ENCODE measurements at regions not wholly inside any gene's neighbourhood (a gene's known extent, or its start where the extent isn't known, plus 50 kb on each side); places are given as distances from the start of the nearest gene placed in this dataset.
"Not testable (repeated sequence)": the region's sequence is repeated elsewhere in the genome, so short reads cannot be mapped to it uniquely, and the experiment has no call there.

- WGBS, result 83% methylated on average over 6 of the region's 6 CpGs
- H3K4me3 ChIP-seq (ENCODE audit: low read length in 2 of 2); H3K36me3 ChIP-seq (ENCODE audit: control insufficient read depth in 2 of 2, insufficient read depth in 2 of 2, low read length in 1 of 2); H3K27me3 ChIP-seq (ENCODE audit: control insufficient read depth in 2 of 2, insufficient read depth in 1 of 2, low read length in 1 of 2); H3K4me1 ChIP-seq (ENCODE audit: control insufficient read depth in 2 of 2, insufficient read depth in 2 of 2, low read length in 2 of 2); H3K27ac ChIP-seq (ENCODE audit: low read depth in 1 of 2, low read length in 1 of 2); H3K9me3 ChIP-seq (ENCODE audit: control insufficient read depth in 2 of 2, insufficient read depth in 1 of 2, low read length in 1 of 2); DNase-seq (ENCODE audit: low read depth in 6 of 9, low spot score in 9 of 9): not testable (repeated sequence)
Measured at GRCh38 chr18:14265637-14266410, 133.6 kb upstream of the ZNF519 start.

- H3K27me3 ChIP-seq (ENCODE audit: control insufficient read depth in 2 of 2, insufficient read depth in 1 of 2, low read length in 1 of 2); H3K36me3 ChIP-seq (ENCODE audit: control insufficient read depth in 2 of 2, insufficient read depth in 2 of 2, low read length in 1 of 2); H3K9me3 ChIP-seq (ENCODE audit: control insufficient read depth in 2 of 2, insufficient read depth in 1 of 2, low read length in 1 of 2); H3K27ac ChIP-seq (ENCODE audit: low read depth in 1 of 2, low read length in 1 of 2); DNase-seq (ENCODE audit: low read depth in 6 of 9, low spot score in 9 of 9); H3K4me3 ChIP-seq (ENCODE audit: low read length in 2 of 2); H3K4me1 ChIP-seq (ENCODE audit: control insufficient read depth in 2 of 2, insufficient read depth in 2 of 2, low read length in 2 of 2): not testable (repeated sequence)
- 96% methylated on average over 3 of the region's 3 CpGs for WGBS
Measured at GRCh38 chr18:14262786-14263185, 130.6 kb upstream of the ZNF519 start.

- not testable (repeated sequence) for H3K27ac ChIP-seq (ENCODE audit: low read depth in 1 of 2, low read length in 1 of 2); H3K27me3 ChIP-seq (ENCODE audit: control insufficient read depth in 2 of 2, insufficient read depth in 1 of 2, low read length in 1 of 2); H3K4me1 ChIP-seq (ENCODE audit: control insufficient read depth in 2 of 2, insufficient read depth in 2 of 2, low read length in 2 of 2); H3K36me3 ChIP-seq (ENCODE audit: control insufficient read depth in 2 of 2, insufficient read depth in 2 of 2, low read length in 1 of 2); DNase-seq (ENCODE audit: low read depth in 6 of 9, low spot score in 9 of 9); H3K9me3 ChIP-seq (ENCODE audit: control insufficient read depth in 2 of 2, insufficient read depth in 1 of 2, low read length in 1 of 2); H3K4me3 ChIP-seq (ENCODE audit: low read length in 2 of 2)
- 97% methylated on average over 5 of the region's 5 CpGs for WGBS
Measured at GRCh38 chr18:14250084-14250677, 117.9 kb upstream of the ZNF519 start.

- H3K36me3 ChIP-seq (ENCODE audit: control insufficient read depth in 2 of 2, insufficient read depth in 2 of 2, low read length in 1 of 2); H3K27me3 ChIP-seq (ENCODE audit: control insufficient read depth in 2 of 2, insufficient read depth in 1 of 2, low read length in 1 of 2); H3K9me3 ChIP-seq (ENCODE audit: control insufficient read depth in 2 of 2, insufficient read depth in 1 of 2, low read length in 1 of 2); H3K4me3 ChIP-seq (ENCODE audit: low read length in 2 of 2); H3K4me1 ChIP-seq (ENCODE audit: control insufficient read depth in 2 of 2, insufficient read depth in 2 of 2, low read length in 2 of 2); DNase-seq (ENCODE audit: low read depth in 6 of 9, low spot score in 9 of 9); H3K27ac ChIP-seq (ENCODE audit: low read depth in 1 of 2, low read length in 1 of 2): not testable (repeated sequence)
- WGBS, result 92% methylated on average over 1 of the region's 1 CpG
Measured at GRCh38 chr18:14239224-14239623, 107.0 kb upstream of the ZNF519 start.

- H3K36me3 ChIP-seq (ENCODE audit: control insufficient read depth in 2 of 2, insufficient read depth in 2 of 2, low read length in 1 of 2); H3K4me1 ChIP-seq (ENCODE audit: control insufficient read depth in 2 of 2, insufficient read depth in 2 of 2, low read length in 2 of 2); DNase-seq (ENCODE audit: low read depth in 6 of 9, low spot score in 9 of 9); H3K27me3 ChIP-seq (ENCODE audit: control insufficient read depth in 2 of 2, insufficient read depth in 1 of 2, low read length in 1 of 2); H3K9me3 ChIP-seq (ENCODE audit: control insufficient read depth in 2 of 2, insufficient read depth in 1 of 2, low read length in 1 of 2); H3K27ac ChIP-seq (ENCODE audit: low read depth in 1 of 2, low read length in 1 of 2); H3K4me3 ChIP-seq (ENCODE audit: low read length in 2 of 2): not testable (repeated sequence)
- WGBS, result 94% methylated on average over 3 of the region's 3 CpGs
Measured at GRCh38 chr18:14236356-14237048, 104.3 kb upstream of the ZNF519 start.

- Histone ChIP-seq H3K9me3 (ENCODE audit: control insufficient read depth in 2 of 2, insufficient read depth in 1 of 2, low read length in 1 of 2) (peaks cover 8 to 13% of the 10 kb centered on the region in 2 donors), H3K36me3 (ENCODE audit: control insufficient read depth in 2 of 2, insufficient read depth in 2 of 2, low read length in 1 of 2) (peaks cover 0 to 12% of the 10 kb centered on the region in 2 donors)
- not testable (repeated sequence) for DNase-seq (ENCODE audit: low read depth in 6 of 9, low spot score in 9 of 9); H3K4me3 ChIP-seq (ENCODE audit: low read length in 2 of 2); H3K4me1 ChIP-seq (ENCODE audit: control insufficient read depth in 2 of 2, insufficient read depth in 2 of 2, low read length in 2 of 2); H3K27ac ChIP-seq (ENCODE audit: low read depth in 1 of 2, low read length in 1 of 2); H3K27me3 ChIP-seq (ENCODE audit: control insufficient read depth in 2 of 2, insufficient read depth in 1 of 2, low read length in 1 of 2)
- 96% methylated on average over 4 of the region's 4 CpGs for WGBS
Measured at GRCh38 chr18:14225286-14225679, 93.0 kb upstream of the ZNF519 start.

GRCh38 chr18:14224551-14225285 is 92.5 kb upstream of the ZNF519 start:
- not testable (repeated sequence) for H3K27me3 ChIP-seq (ENCODE audit: control insufficient read depth in 2 of 2, insufficient read depth in 1 of 2, low read length in 1 of 2); DNase-seq (ENCODE audit: low read depth in 6 of 9, low spot score in 9 of 9); H3K27ac ChIP-seq (ENCODE audit: low read depth in 1 of 2, low read length in 1 of 2); H3K4me3 ChIP-seq (ENCODE audit: low read length in 2 of 2); H3K4me1 ChIP-seq (ENCODE audit: control insufficient read depth in 2 of 2, insufficient read depth in 2 of 2, low read length in 2 of 2)
- Histone ChIP-seq H3K9me3 (ENCODE audit: control insufficient read depth in 2 of 2, insufficient read depth in 1 of 2, low read length in 1 of 2) (peaks cover 8 to 13% of the 10 kb centered on the region in 2 donors), H3K36me3 (ENCODE audit: control insufficient read depth in 2 of 2, insufficient read depth in 2 of 2, low read length in 1 of 2) (peaks cover 0 to 12% of the 10 kb centered on the region in 2 donors)
- 97% methylated on average over 27 of the region's 27 CpGs for WGBS

- DNase-seq (ENCODE audit: low read depth in 6 of 9, low spot score in 9 of 9); H3K27ac ChIP-seq (ENCODE audit: low read depth in 1 of 2, low read length in 1 of 2); H3K27me3 ChIP-seq (ENCODE audit: control insufficient read depth in 2 of 2, insufficient read depth in 1 of 2, low read length in 1 of 2); H3K4me3 ChIP-seq (ENCODE audit: low read length in 2 of 2); H3K4me1 ChIP-seq (ENCODE audit: control insufficient read depth in 2 of 2, insufficient read depth in 2 of 2, low read length in 2 of 2): not testable (repeated sequence)
- 98% methylated on average over 14 of the region's 16 CpGs for WGBS
- Histone ChIP-seq H3K9me3 (ENCODE audit: control insufficient read depth in 2 of 2, insufficient read depth in 1 of 2, low read length in 1 of 2) (peaks cover 8 to 13% of the 10 kb centered on the region in 2 donors), H3K36me3 (ENCODE audit: control insufficient read depth in 2 of 2, insufficient read depth in 2 of 2, low read length in 1 of 2) (peaks cover 0 to 12% of the 10 kb centered on the region in 2 donors)
Measured at GRCh38 chr18:14223919-14224318, 91.7 kb upstream of the ZNF519 start.

All from thymus (tissue), 11 donors.